HL-60/S4 treated with phorbol 12-myristate 13-acetate at 8.2 ng/mL for 4 days and 3 days (cell line): ENCODE measurements at regions not wholly inside any gene's neighbourhood (a gene's known extent, or its start where the extent isn't known, plus 50 kb on each side); places are given as distances from the start of the nearest gene placed in this dataset.

Experiments used
- in situ Hi-C: fragments of 300-500 bp; cut with MboI; formaldehyde crosslinking; loops from 2 replicates; pipeline ENCODE4 v1.15.0; 2022; ENCODE audit warnings: low sequenced_read_pairs

DNA sequence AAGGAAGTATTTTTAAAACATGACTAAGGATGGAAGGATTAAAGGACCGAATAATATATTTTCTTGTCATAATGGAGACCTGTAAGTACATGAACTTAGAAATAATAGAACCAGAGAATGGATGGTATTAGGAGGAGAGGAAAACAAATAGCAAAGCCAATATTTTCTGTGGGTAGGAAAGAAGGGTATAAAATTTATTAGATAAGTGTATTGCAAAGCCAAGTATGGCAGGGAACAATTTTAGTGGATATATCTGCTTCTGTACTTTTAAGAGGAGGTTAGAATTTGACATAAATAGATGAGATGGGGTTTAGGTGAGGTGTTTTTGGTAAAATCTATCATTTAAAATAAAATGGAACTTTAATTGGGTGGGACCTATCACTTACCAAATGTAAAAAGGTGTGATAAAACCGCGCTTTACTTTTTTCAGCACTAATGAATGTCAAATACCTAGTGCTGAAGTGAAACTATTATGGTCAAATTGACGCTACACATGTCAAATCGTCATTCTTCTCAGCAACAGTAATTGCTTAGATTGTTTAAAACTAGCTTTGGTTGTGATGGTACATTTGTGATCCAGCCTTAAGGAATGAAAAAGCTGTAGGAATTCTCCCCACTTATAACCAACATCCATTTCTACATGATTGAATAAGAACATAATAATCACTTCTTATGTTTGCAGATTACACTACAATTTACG lies 78.1 kb upstream of the ZEB2 start:
- in situ Hi-C loops: no loop called here

DNA sequence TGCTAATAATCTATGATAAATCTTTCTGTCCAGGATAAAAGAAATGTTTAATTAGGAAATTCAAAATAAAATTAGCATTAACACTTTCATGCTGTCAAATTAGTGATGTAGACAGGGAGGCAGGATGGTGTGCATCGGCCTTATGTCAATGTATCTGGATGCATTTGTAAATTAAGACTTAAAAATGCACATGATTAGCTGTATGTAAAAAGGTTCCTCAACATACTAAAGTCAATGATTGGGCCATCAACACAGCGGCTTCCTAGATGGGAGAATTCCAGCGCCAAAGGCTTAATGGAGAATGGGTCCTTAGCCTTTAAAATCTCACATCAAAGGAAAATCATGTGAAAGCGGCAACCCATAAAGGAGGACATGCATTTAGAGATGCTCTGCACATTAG lies 77.5 kb upstream of the ZEB2 start:
- in situ Hi-C loops: no loop called here

GRCh38 chr2:144596073-144596871 lies 76.4 kb upstream of the ZEB2 start:
- in situ Hi-C loops: no loop called here

GRCh38 chr2:144595686-144596072 lies 75.8 kb upstream of the ZEB2 start:
- in situ Hi-C loops: no loop called here

DNA sequence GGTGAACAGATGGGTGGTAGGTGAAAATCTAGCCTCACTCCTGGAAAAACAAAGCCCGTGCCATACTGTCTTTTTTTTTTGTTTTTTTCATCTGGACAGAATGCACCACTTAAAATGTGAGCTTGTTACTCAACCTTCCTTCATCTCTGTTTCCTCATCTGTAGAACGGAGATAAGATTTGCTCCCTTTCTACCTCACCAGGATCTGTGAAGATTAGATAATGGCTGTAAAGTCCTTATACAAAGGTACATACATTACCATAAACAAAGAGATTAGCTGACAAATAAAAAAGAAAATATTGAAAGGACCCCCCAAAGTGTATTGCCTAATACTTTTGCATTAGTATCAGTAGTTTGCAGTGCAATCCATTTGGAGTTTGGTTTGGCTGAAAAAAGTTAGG lies 75.4 kb upstream of the ZEB2 start:
- in situ Hi-C loops: no loop called here

- in situ Hi-C loops: no loop called here
Measured at GRCh38 chr2:144593803-144594202, 73.9 kb upstream of the ZEB2 start.

DNA sequence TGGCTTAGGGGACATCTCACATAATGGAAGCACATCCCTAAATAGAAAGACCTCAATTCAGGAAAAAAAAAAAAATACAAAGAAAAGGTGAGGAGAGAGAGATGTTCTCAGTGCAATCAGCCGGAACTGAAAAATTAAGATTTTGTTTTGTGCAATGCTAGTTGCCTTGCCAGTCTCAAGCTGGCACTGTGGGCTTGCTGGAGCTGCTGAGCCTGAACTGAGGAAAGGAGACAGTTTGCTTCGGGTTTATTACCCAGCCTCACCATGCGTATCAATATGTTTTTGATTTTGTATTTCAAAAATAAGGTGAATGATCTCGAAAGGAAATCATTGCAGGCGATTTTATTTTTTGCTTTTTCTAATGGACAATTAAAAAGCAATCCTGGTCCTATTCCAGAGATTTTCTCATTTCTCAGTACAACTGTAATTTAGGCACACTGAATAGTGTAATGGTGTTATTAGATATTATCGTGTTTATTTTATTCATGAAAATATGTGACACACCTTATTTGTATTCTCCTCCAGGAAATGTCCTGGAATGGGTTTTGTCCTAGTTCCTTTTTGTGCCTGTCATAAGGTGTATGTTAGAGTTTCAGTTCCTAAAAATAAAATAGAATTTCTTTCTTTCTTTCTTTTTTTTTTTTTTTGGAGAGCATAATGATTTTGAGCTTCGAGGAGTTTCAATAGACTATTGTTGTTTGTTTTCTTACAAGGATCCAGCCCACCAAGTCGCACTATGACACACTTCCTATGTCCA lies 72.8 kb upstream of the ZEB2 start:
- in situ Hi-C loops: no loop called here

- in situ Hi-C loops: no loop called here
Measured at GRCh38 chr2:144587306-144587705, 67.4 kb upstream of the ZEB2 start.

DNA sequence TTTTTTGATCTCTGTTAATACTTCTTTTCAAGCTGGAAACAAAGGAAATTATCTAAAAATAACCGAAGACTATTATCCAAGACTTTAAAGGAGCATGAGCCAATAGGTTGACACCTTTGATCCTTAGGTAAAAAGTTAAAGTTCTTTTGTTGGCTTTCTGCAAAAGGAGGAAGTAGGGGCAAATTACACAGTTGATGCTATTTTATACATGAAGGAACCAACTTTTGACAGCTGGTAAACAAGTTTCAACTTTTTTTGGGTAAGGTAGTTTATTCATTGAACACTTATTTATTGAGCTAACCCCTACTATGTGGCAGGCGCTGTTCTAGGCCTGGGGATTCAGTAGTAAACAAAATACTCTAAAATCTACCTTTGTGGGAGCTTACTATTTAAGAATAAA lies 66.6 kb upstream of the ZEB2 start:
- in situ Hi-C loops: no loop called here

- in situ Hi-C loops: no loop called here
Measured at GRCh38 chr2:144583741-144584453, 64.0 kb upstream of the ZEB2 start.

DNA sequence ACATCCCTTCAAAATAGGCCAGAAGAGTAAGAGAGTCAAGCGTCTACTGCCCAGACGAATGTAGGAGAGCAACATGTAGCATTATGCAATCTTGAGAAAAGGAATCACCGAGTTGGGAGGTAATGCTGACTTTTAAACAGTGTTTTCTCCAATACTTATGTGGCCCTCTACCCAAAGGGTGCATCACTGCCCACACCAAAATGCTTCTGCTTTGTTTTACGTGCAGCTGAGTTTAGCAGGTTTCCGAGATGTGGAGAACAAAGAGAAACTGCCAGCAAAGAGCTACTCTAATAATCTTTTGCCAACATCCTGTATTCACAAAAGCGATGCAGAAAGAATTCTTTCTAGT lies 63.4 kb upstream of the ZEB2 start:
- in situ Hi-C loops: no loop called here

- in situ Hi-C loops: no loop called here
Measured at GRCh38 chr2:144582651-144583380, 62.9 kb upstream of the ZEB2 start.

DNA sequence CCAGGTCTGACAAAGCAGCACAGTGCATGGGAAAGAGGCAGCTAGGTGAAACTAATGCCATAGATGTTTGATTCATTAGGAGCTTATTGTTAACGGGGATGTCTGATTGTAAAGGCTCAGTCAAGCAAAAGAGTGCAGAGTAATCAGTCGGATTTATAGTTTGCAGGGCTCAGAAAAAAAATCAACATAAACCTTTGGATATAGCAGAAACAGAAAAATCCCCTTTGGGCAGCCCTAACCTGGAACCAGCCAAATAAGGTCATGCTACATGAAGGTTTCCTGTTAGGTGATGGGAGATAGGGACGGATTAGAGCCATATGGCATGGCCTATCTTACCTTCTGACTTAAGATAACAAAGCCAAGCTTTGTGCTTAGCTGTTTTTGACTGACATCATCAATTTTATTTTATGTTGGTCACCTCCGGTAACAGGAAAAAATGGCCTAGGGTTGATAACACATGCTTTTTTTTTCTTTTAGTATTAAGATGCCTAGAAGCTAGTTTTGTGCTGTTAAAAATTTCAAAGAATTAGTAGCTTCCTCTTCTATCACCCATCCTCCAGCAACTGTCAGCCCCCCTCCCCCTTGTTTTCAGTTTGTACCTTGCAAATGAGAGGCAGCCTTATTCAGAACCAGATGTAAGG lies 60.7 kb upstream of the ZEB2 start:
- in situ Hi-C loops: no loop called here

GRCh38 chr2:144579556-144579955 lies 59.6 kb upstream of the ZEB2 start:
- in situ Hi-C loops: no loop called here

DNA sequence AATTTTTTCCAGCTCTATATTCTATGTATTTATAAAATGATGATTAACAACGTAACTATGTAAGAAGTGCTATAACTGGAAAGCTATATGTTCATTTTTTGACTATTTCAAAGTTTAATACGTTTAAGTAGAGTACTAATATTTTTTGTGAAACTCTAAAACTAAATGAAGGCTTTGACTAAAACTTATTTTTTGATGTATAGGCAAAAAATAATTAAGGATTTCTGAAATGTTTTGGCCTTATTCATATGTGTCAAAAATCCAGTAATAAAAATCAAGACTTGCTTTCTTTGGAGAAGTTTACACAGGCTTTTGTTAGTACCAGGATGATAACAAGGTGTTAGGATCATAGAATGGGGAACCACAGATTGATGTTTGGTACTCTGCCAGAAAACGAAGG lies 58.2 kb upstream of the ZEB2 start:
- in situ Hi-C loops: no loop called here

DNA sequence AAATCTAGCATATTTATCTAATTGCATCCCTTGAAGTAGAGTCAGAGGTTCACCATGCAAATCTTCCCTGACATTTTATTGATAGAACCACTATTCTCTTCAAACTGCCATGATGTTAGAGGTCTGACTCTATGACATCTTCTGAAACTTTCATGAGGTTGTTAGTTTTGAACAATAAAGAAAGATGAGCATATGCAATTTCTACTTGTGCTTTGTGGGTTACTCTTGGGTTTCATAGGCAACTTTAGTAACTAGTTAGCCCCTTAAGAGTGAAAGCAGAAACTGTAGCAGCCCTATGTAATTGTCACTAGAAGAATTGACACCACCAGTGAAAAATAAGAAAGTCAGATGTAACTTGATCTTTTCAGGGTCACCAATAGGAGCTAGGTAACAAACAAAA lies 53.1 kb upstream of the ZEB2 start:
- in situ Hi-C loops: no loop called here

- in situ Hi-C loops: no loop called here
Measured at GRCh38 chr2:144571770-144572169, 51.9 kb upstream of the ZEB2 start.

DNA sequence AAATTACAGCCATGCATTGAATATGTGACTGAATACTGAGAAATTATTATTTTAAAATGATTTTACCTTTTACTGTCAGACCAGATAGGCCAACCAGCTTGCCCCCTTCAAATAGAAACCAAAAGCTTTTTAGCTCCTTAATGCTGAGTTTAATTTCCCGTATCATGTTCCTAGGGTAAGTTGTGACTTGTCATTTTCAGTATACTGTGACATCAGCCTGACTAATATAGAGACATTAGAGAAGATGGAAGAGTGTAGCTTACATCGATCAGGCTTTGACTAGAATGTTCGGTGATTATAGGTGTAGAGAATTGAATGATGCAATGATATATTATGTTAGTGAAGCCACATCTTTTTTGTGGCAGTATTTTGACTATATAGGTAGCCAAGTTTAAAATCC lies 50.6 kb upstream of the ZEB2 start:
- in situ Hi-C loops: no loop called here
